ENCODE measurements at regions not wholly inside any gene's neighbourhood (a gene's known extent, or its start where the extent isn't known, plus 50 kb on each side); places are given as distances from the start of the nearest gene placed in this dataset.
A peak's percentile ranks its signal among the peaks of the same experiment; 100 is the strongest.

DNA sequence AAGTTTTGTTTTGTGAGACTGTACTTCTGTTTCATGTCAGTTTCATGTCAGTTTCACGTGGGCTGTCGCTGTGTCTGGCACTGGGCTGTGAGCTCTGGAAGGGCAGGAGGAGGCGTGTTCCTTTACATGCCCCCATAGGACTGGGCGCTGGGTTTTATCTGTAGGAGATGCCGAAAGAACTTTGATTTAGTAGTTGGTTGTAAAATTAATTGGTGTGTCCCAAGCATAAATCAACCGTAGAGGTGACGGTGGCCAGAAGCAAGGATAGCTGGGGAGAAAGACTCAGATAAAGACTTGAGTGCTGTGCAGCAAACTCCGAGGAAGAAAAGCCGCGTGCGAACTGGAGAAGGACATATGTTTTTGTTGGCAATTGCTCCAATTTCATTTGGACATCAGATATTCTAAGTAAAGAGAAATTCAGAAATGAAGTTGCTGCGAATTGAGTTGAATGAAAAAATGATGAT lies 182.5 kb downstream of the VRK1 start:
- DNase-seq (ENCODE audit: low read depth in 2 of 3, low spot score in 2 of 3): no peak

DNA sequence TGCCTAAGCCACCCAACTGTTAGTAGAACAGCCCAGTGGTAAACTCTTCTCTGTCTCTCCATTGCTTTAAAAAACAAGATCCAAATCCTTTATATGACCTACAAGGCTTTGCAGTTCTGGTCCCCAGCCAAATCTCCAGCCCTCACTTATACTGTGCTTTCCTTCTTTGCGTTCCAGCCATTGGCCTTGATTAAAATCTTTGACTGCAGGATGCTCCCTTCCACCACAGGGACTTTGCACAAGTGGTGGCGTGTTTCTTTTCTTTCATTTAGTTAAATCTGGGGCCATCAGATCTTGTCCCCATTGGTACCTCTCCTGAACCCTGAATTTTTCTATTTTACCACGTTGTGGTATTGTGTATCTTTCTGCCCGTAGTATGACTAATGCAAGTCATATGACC lies 183.7 kb downstream of the VRK1 start:
- DNase-seq (ENCODE audit: low read depth in 2 of 3, low spot score in 2 of 3): no peak

DNA sequence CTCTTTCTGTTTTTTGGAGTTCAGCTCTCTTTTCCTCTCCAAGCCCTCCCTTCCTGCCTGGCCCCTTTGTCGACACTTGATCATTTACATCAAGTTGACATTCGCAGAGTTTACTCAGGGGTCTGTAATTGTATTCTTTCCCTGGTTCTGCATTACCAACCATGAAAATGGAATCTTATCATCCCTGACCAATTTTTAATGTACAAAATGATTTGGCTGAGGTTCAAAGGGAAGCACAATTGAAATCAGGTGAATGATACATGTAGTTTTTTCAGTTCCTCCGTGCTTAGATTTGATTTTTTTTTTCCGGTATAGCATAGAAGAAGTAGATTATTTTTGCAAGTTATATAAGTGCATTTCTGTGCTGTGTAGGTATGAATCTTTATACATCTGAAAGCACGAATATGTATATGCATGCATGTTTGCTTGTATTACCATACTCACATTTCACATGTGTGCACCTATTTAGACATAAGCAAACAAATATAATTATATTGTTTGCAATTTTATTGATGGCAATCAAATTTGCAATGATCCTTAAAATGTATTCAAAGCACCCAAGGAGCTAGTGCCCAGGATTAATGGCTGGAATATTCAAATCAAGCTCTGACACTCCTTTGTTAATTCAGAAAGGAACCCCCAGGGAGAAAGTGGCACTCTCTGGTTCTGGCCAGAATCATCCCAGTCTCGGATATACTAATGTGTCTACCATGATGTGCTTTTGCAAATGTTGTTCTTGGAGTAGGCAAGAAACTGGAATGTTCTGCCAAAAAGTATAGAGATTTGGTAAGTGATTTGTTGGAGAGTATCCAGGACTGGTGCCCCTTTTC lies 189.3 kb downstream of the VRK1 start:
- no peak for DNase-seq (ENCODE audit: low read depth in 2 of 3, low spot score in 2 of 3)

DNA sequence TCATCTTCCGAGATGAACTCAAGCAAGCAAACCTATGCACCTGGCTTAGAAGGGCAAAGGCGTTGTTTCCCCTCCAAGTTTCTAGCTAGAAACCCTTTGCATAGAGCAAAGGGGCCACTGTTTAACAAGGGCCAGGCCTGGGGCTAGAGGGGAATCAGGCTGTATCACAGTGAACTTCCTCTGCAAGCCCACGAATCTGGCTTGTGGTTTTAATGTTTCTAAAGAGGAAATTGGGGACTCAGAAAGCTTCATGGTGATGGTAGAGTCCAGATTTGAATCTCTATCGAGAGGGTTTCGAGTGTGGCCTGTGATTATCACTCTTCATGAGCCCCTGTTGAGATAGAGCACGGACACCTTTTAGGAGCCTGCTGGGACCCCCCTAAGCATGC lies 189.9 kb downstream of the VRK1 start:
- peak in 2 of 3 donors; percentile 13 to 63 for DNase-seq (ENCODE audit: low read depth in 2 of 3, low spot score in 2 of 3)

DNA sequence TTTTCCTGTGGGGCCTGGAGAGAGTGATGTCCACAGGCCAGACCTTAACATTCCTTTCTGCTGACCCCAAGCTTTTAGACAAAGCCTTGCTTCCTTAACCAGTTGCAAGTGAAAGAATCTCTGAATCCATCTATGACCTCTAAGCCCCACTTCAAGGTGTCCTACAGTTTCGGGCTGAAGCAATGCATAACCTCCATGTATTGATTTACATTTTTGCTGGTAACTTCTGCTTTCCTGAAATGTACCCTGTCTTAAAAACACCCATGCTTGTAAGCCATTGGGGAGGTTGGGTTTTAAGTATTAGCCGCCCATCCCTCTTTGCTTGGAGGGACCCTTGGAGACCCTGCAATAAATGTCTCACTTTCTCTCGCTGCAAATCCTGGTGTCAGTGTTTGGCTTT lies 190.6 kb downstream of the VRK1 start:
- DNase-seq (ENCODE audit: low read depth in 2 of 3, low spot score in 2 of 3): no peak

DNA sequence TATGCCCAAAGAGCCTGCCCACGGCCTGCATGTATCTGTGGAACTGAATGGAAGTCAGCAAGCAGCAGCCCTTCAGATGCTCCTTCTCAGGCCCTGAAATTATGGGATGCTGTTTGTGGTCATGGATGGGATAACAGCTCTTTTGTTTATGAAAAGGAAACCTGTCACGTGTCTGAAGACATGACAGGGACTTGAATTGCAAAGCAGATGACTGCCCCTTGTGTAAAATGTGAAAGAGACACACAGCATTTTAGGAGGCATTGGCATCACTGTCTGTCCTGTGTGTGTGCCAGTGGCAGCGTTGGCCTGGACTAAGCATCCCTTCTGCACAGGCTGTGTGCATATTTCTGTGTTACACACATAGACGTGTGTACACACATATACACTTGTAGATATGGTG lies 192.1 kb downstream of the VRK1 start:
- DNase-seq (ENCODE audit: low read depth in 2 of 3, low spot score in 2 of 3): no peak

DNA sequence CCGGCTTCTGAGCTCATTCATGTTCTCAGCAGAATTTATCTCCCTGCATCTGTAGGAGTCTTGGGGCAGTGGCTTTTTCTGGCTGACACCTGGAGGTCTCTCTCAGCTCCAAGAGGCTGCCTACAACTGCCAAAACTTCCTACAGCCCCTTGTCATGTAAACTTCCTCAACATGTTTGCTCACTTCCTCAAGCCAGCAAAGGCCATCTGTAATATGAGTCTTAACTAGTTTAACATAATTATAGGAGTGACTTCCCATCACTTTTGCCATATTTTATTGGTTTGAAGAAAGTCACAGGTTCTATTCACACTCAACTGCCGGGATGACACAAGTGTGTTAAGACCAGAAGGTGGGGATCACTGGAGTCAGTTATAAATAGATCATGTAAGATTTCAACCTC lies 194.0 kb downstream of the VRK1 start:
- DNase-seq (ENCODE audit: low read depth in 2 of 3, low spot score in 2 of 3): no peak

DNA sequence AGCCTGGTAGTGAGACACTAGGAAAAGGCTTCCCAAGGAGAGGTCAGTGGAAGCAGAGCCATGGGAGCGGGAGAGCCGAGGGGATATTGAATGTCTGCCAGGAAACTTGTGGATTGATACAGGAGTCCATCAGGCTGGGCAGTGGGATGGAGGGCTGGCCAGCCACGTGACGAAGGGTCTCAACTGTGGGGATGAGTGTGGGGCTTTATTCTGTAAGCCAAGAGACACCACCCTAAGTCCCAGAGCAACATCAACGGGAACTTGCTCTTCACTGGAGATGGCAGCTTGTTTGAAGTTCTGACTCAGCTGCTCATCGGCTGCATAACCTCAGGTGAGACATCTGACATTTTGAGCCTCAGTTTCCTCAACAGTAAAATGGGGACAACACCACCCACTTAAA lies 197.8 kb downstream of the VRK1 start:
- DNase-seq (ENCODE audit: low read depth in 2 of 3, low spot score in 2 of 3): no peak

DNA sequence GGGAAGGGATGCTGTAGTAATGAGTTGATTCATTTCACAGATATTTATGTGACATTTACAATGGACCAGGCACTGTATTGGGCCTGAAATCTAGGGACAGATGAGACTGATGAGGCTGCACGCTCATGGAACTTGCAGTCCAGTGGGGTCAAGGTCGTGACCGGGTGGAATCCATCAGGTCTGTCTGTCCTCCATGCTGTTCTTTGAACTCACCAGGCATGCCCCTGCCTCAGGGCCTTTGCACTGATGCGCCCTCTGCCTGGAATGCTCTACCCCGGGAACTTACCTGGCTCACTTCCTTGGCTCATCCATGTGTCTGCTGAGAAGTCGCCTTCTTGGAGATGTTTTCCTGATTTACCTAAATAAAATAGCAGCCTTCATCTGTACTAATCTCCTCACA lies 200.1 kb downstream of the VRK1 start:
- DNase-seq (ENCODE audit: low read depth in 2 of 3, low spot score in 2 of 3): no peak

DNA sequence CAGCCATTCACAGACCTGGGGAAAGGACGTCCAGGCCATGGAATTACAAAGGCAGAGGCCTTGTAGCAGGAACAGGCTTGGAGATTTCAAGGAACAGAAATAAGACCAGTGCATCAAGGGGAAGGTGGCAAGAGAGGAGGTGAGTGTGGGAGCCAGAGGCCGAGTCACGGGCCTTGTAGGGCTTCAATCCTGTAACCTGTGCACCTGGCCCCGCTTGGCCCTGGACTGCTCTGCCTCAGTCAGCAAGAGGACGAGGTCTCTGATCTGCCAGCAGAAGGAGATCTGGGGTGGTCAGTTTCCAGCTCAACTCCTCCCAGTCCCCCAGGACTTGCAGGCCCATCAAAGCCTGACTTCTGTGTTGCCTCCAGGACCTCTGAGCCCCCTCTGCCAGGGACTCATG lies 200.8 kb downstream of the VRK1 start:
- DNase-seq (ENCODE audit: low read depth in 2 of 3, low spot score in 2 of 3): no peak

DNA sequence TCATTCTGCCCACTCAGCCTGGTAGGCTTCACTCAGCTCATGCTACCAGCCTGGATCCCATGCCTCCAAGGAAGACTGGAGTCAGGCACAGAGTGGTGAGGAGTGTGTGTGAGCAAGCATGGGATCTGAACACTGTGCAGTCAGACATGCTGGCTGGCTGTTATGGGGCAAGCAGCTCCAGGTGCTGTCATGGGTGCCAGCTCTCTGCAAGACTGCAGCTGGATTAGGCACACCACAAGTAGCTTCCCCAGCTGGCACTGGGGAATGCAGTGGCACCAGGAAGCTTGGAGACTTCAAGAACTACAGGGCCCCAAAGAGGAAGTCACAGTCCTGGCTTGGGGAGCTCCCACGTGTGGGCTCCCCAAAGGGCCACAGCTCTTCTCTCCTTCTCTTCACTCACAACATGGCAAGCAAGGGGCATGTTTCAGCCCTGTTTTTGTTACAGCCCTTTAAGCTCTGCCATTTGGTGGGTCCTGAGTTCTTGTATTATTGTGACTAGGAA lies 202.5 kb downstream of the VRK1 start:
- DNase-seq (ENCODE audit: low read depth in 2 of 3, low spot score in 2 of 3): no peak

DNA sequence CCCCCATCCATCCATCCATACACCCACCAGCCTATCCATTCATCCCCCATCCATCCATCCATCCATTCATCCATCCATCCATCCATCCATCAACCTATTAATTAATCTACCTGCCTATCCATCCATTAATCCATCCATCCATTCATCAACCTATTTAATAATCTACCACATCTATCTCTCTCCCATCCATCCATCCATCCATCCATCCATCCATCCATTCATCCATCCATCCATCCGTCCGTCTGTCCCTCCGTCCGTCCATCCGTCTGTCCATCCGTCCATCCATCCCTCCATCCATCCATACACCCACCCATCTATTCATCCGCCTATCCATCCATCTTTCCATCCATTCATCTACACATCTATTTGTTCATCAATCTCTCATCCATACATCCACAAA lies 205.3 kb downstream of the VRK1 start:
- no peak for DNase-seq (ENCODE audit: low read depth in 2 of 3, low spot score in 2 of 3)

DNA sequence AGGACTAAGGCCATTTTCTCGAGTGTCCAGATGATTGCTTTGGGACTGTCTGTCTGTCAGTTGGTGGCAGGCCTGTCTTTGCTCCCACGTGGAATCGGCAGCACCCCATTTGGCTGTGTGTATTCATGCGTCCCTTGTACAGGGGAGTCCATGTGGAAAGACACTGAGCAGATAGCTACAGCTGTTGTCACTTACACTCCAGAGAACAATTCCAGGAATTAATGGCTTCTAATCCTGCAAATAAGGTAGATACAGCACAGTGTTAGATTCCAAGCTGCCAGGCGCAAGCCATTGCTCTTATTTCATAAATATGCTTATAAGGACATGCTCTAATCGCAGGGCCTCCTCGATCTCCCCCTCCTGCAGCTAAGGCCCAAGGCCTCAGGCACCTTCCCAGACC lies 208.8 kb downstream of the VRK1 start:
- DNase-seq (ENCODE audit: low read depth in 2 of 3, low spot score in 2 of 3): no peak

DNA sequence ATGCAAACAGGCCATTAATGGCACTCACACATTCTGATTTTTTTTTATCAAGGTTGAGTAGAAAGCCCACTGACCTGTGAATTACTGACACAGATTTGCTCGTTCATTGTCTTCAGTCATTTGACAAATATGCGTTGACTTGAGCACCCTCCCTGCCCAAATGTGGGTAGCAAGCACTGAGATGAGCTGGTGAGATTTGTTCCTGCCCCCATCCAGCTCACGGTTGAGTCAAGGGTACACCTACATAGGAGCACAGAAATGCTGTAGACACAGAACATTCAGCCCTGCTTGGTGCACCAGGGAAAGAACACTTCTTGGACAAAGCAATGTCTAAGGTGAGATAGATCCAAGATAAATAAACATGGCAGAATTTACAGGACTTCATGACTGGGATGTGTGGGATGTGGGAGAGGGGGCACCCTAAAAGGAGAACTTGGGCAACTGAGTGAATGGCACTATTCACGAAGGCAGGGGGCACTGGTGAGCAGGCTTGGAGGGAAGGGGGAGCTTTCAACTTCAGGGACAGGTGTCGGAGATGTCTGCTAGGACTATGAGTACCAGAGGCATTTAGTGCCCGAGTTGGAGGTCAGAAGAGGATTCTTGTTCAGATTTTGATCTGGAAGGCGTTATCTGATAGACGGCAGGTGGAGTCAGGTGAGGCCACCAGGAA lies 213.4 kb downstream of the VRK1 start:
- DNase-seq (ENCODE audit: low read depth in 2 of 3, low spot score in 2 of 3): peak in 1 of 3 donors; percentile 16

DNA sequence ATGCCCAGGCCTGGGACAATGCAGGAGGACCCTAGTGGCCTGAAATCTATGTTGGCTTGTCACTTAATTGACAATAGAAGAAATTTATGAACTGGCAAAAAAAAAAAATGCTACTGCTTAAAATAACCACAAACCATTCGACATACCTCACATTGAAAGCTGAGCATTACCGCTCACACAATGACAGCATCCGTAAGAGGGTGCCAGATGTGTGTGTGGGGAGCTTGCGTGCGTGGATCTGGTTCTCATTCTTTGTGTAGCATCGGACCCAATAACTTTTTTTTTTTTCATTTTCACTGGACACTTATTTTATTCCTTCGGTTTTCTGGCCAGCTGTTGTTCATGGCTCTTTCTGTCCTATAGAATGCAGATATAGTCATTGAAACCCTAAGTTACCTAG lies 216.7 kb downstream of the VRK1 start:
- DNase-seq (ENCODE audit: low read depth in 2 of 3, low spot score in 2 of 3): no peak

DNA sequence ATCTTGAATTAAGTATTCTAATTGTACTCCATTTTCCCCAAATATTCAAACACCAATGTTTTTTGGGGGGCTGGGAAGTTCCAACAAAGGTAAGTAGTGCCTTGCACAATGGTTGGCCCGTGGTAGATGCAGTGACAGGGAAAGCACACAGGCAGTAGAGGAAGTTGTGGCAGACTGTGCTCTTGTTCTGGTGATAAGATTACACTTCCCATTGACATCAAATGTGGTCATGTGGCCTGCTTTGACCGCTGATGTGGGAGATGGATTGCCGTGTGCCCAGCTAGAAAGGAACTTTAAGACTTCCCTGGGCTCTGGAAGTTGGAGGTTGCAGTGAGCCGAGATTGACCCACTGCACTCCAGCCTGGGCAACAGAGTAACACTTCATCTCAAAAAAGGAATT lies 223.8 kb downstream of the VRK1 start:
- peak in 2 of 3 donors; percentile 53 to 74 for DNase-seq (ENCODE audit: low read depth in 2 of 3, low spot score in 2 of 3)

DNA sequence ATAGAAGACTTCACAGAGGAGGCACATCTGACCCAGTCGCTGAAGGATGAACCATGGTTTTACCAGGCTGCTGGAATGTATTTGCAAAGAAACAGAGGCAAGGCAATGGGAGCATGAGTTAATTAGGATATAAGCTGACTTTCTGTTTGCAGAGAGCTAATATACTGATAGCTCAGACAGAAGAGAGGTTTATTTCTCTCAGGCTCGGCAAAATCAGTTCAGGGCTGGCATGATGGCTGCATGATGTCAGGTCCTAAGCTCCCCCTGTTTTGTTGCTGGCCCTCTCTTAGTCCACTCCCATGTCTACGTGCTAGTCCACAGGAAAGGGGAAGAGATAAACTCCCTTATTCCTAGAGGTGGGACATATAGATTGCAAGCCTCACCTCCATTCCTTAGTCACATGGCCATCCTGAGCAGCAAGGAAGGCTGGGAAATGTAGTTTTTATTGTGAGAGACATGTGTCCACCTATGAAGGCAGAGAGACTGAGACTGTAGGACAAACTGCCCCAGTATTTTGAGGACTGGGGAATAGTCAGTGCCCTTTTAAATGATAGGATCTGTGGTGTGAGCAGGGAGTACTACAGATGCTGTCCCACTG lies 224.5 kb downstream of the VRK1 start:
- no peak for DNase-seq (ENCODE audit: low read depth in 2 of 3, low spot score in 2 of 3)

DNA sequence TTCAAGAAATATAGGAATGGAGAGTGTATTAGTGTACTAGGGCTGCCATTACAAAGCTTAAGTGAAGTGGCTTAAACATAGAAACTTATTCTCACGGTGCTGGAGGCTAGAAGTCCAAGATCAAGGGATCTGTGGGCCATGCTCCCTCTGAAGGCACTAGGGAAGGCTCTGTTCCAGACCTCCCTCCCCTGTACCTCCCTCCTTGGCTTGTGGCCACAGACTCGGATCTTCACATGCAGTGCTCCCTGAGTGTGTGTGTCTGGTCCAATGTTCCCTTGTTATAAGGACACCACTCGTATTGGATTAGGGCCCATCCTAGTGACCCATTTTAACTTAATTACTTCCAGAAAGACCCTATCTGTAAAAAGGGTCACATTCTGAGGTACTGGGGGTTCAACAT lies 225.6 kb downstream of the VRK1 start:
- no peak for DNase-seq (ENCODE audit: low read depth in 2 of 3, low spot score in 2 of 3)

DNA sequence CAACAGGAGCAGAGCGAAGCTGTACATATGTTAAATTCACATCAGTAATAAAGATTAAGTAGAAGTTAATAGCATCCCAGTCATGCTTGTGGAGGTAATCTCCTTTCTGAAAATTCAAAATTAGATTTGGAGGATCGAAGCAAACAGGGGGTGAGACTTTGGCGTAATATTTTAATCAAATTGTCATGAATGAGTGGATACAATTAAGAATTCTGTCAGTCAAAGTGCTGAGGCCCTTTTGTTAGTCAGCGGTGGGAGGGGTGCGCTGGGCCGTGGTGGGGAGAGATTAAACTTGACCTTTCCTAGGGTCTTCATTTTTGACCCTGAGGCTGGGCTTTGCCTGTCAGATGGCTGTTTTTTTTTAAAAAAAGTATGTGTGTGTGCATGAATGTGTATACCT lies 226.7 kb downstream of the VRK1 start:
- DNase-seq (ENCODE audit: low read depth in 2 of 3, low spot score in 2 of 3): no peak

DNA sequence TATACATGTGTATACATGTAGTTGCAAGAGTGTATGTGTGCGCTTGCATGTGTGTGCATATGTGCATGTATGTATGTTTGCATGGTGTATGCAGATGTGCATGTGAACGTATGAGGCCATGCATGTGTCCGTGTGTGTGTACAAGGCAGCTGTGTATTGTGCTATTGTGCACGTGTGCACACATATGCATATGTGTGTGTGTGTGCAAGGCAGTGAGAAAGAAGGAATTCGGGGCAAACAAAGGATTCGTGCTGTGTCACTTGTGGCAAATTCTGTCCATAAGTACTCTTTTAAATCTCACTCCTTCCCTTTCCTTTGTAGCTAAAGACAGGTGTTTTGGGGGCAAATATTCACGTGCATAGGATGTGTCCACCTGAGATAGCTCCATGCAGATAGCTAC lies 227.1 kb downstream of the VRK1 start:
- DNase-seq (ENCODE audit: low read depth in 2 of 3, low spot score in 2 of 3): no peak

DNA sequence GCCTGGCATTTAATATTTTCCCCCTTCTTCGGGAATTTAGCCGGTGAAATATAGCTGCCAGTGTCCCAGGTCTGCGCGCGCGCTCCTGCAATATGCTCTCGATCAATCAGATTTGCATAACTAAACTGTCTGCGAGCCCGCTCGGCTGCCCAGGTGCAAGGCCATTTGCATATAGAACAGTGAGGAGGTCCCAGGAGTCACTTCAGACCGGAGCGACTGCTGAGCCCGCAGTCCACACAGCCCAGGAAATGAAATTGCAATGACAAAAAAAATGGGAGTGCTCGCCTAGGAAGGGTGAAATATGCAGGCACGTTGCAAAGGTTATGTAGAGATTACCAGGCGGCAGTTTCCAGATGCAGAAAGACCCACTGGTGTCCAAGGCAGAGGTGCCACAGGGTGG lies 228.5 kb downstream of the VRK1 start:
- no peak for DNase-seq (ENCODE audit: low read depth in 2 of 3, low spot score in 2 of 3)

All from hematopoietic multipotent progenitor cell (in vitro differentiated cells).